AG04450 (cell line): ENCODE measurements at regions not wholly inside any gene's neighbourhood (a gene's known extent, or its start where the extent isn't known, plus 50 kb on each side); places are given as distances from the start of the nearest gene placed in this dataset.
"Not testable (repeated sequence)": the region's sequence is repeated elsewhere in the genome, so short reads cannot be mapped to it uniquely, and the experiment has no call there.

ENCODE experiments used
- CTCF ChIA-PET: fragments of 300-600, 350-600 bp; formaldehyde crosslinking; extraction: SDS; loops from one replicate; lab custom pipeline; 2022; ENCODE audit warnings: antibody characterized with exemption, inconsistent platforms; lab: Charles Lee
- POLR2A ChIA-PET: fragments of 350-600 bp; formaldehyde crosslinking; extraction: SDS; loops from one replicate; lab custom pipeline; 2021; ENCODE audit warnings: antibody characterized with exemption, inconsistent platforms; lab: Yijun Ruan, JAX
- DNase-seq: peaks from one replicate; pipeline ENCODE4 v3.0.0-alpha.2; 2011; ENCODE audit warnings: low read depth, low spot score
- H3K27ac ChIP-seq: one replicate; pipeline ENCODE4 v1.5.1; 2012; ENCODE audit warnings: low read depth, low read length, control low read depth
- H3K27me3 ChIP-seq: one replicate; pipeline ENCODE4 v1.6.0; 2012; ENCODE audit warnings: low read length; ENCODE audit not compliant: control insufficient read depth, insufficient read depth
- H3K4me3 ChIP-seq: 2 replicates; pipeline ENCODE4 v1.5.1; 2011; ENCODE audit warnings: mild to moderate bottlenecking, low read depth, low read length, control low read depth
- H3K9me3 ChIP-seq: 2 replicates; pipeline ENCODE4 v1.5.1; 2012; ENCODE audit warnings: low read length; ENCODE audit not compliant: control insufficient read depth, insufficient read depth
- CTCF ChIP-seq: IDR thresholded peaks from 2 replicates; pipeline ENCODE4 v1.5.1; 2011; ENCODE audit warnings: low read depth, low read length, control low read depth, inconsistent platforms

- Histone ChIP-seq H3K27me3 (no peaks in the 10 kb centered on the region), H3K27ac (no peak overlapping the region), H3K4me3 (no peak overlapping the region), H3K9me3 (no peaks in the 10 kb centered on the region)
- no peak for DNase-seq
- CTCF ChIA-PET = no interaction called here
- POLR2A ChIA-PET = no interaction called here
- no peak for TF ChIP-seq CTCF
Observed at GRCh38 chr6:15936503-15936902, 192.4 kb upstream of the MYLIP start.

- Histone ChIP-seq H3K27ac (no peak overlapping the region), H3K9me3 (no peaks in the 10 kb centered on the region), H3K27me3 (no peaks in the 10 kb centered on the region), H3K4me3 (no peak overlapping the region)
- TF ChIP-seq CTCF = no peak
- DNase-seq = no peak
- ChIA-PET POLR2A (no interaction called here), CTCF (no interaction called here)
Observed at GRCh38 chr6:15935661-15936060, 193.2 kb upstream of the MYLIP start.

GRCh38 chr6:15931697-15932096, 197.2 kb upstream of the MYLIP start:
- H3K9me3 ChIP-seq, H3K27ac ChIP-seq, H3K4me3 ChIP-seq, H3K27me3 ChIP-seq, CTCF ChIA-PET, DNase-seq, POLR2A ChIA-PET: not testable (repeated sequence)

GRCh38 chr6:15930207-15930606, 198.7 kb upstream of the MYLIP start:
- Histone ChIP-seq H3K9me3 (no peaks in the 10 kb centered on the region), H3K4me3 (no peak overlapping the region), H3K27me3 (no peaks in the 10 kb centered on the region), H3K27ac (no peak overlapping the region)
- POLR2A ChIA-PET = no interaction called here
- CTCF ChIA-PET = no interaction called here
- no peak for DNase-seq
- no peak for TF ChIP-seq CTCF

- no peak overlapping the region for H3K4me3 ChIP-seq
- POLR2A ChIA-PET = no interaction called here
- CTCF ChIA-PET = no interaction called here
- no peaks in the 10 kb centered on the region for H3K9me3 ChIP-seq
- no peak overlapping the region for H3K27ac ChIP-seq
- H3K27me3 ChIP-seq = no peaks in the 10 kb centered on the region
- TF ChIP-seq CTCF = no peak
- no peak for DNase-seq
Observed at GRCh38 chr6:15929685-15930084, 199.2 kb upstream of the MYLIP start.
